Nucleus accumbens (tissue), 56 donors: ENCODE measurements at regions not wholly inside any gene's neighbourhood (a gene's known extent, or its start where the extent isn't known, plus 50 kb on each side); places are given as distances from the start of the nearest gene placed in this dataset.
"Not testable (repeated sequence)": the region's sequence is repeated elsewhere in the genome, so short reads cannot be mapped to it uniquely, and the experiment has no call there.

Experiments
- DNase-seq, 56 donors: peaks; one replicate each; lab custom pipeline; 2025; lab: John Stamatoyannopoulos, UW

DNA sequence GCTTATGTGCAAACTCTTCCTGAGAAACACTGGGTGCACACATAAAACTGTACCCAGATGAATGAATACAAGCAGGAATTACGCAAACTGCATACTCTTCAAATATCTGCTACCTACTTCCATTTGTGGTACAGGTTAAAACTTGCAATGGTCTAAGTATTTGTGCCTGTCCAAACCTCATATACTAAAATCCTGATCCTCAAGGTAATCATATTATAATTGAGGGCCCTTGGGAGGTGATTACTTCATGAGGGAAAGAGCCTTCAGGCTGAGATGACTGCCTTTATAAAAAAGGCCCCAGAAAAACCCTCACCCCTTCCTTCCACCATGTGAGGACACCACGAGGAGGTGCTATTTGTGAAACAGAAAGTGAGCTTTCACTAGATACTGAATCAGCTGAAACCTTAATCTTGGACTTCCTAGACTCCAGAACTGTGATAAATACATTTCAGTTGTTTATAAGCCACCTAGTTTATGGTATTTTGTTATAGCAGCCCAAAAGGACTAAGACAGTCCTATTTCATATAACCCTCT lies 1977.2 kb downstream of the PCDH7 start:
- DNase-seq: no peak

DNA sequence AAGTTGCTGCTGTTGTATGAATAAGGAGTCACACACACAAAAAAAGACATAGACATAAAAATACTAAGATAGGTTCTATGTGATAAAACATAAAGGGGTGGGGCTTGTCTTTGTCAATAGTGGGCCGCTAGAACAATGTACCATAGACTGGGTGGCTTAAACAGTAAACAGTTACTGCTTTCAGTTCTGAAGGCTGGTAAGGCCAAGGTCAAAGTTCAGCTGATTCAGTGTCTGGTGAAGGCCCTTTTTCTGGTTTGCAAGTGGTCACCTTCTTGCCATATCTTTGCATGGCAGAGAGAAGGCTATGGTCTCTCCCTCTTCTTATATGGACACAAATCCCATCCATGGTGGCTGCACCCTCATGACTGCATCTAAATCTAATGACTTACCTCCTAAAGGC lies 1980.7 kb downstream of the PCDH7 start:
- no peak for DNase-seq

DNA sequence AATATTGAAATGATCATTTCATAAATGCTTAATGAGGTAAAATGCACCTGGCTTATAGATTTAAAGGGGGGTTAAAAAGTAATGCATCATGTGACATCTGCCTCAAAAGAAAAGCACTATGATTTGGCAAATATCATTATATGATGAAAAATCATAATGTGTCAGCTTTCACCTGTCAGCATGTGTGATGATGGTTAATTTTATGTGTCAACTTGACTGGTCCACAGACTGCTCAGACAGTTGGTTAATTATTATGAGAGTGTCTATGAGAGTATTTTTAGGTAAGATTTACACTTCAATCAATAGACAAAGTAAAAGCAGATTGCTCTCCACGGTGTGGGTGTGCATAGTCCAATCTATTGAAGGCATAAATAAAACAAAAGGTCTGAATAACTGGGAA lies 1986.7 kb downstream of the PCDH7 start:
- DNase-seq: no peak

DNA sequence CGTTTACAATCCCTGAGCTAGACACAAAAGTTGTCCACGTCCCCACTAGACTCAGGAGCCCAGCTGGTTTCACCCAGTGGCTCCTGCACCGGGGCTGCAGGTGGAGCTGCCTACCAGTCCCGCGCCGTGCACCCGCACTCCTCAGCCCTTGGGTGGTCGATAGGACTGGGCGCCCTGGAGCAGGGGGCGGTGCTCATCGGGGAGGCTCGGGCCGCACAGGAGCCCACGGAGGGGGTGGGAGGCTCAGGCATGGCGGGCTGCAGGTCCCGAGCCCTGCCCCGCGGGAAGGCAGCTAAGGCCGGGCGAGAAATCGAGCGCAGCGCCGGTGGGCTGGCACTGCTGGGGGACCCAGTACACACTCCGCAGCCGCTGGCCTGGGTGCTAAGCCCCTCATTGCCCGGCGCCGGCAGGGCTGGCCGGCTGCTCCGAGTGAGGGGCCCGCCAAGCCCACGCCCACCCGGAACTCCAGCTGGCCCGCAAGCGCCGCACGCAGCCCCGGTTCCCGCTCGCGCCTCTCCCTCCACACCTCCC lies 1996.0 kb downstream of the PCDH7 start:
- not testable (repeated sequence) for DNase-seq

DNA sequence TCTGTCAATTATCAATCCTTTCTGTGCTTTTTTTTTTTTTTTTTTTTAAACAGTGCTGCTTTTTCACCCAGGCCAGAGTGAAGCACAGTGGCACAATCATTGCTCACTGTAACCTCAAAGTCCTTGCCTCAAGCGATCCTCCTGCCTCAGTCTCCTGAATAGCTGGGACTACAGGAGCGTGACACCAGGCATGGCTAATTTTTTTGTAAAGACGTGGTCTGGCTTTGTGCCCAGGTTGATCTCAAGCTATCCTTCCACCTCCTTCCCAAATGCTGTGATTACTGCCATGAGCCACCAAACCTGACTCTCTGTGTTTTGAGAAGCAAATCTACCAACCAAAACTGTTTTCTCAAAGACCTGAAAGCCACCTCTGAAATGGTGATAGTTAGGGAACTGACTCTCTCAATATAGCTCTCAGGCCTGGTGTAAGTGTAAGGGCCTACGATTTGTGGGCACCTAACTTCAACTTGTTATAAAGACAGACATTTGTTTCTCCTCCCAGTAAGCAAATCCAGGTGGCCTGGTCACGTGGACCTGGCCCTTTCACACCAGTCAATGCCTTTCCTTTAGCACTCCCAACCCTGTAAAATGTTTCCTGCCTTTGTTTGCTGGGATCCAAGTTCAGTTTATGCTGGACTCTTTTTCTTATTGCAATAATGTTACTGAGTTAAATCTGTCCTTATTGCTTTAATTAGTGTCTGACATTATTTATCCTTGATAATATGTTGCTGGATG lies 2015.9 kb downstream of the PCDH7 start:
- DNase-seq: no peak

DNA sequence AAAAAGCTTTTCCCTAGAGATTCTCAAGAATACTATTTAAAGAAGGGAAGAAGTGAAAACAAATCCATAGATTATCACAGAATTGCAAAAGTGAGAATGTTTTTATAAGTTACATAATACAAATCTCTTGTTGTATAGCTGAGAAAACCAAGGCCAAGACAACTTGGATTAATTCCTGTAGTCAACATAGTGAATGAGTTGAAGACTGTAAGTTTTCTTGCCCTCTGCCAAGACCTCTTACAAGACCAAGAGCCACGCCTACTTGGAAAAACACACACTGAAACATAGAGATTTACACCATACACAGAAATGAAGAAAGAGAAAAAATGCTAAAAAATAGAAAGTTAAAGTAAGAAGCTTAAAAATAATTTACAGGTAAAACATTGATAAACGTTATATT lies 2024.0 kb downstream of the PCDH7 start:
- DNase-seq: no peak

DNA sequence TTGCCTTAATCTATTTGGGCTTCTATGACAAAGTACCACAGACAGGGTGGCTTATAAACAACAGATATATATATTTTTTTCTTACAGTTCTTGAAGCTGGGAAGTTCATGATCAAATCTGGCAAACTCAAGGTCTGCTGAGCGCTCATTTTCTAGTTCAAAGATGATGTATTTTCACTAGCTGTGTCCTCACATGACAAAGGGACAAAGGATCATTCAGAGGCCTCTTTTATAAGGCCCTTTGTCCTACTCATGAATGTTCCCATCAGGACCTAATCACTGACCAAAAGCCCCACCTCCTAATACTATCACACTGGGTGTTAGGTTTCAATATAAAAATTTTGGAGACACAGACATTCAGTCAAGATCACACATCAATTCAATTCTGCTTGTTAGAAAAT lies 2025.2 kb downstream of the PCDH7 start:
- peak in 1 of 56 donors; percentile 1 for DNase-seq

DNA sequence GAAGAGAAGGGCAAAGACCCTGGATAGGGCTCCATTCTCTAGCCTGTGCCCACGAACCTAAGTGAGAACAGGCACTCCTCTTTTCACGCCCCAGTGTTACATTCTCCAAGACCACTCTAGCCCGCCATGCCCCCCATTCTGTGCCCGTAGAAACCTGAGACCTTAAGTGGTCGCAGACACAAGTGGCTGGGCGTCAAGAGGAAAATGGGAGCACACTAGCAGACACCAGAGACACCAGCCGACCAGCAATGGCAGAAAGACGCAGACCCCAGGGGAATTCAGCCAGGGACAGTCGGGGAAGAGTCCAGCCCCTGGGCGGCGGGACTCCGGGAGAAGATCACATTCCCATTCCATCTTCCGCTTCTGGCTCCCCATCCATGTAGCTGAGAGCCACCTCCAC lies 2027.9 kb downstream of the PCDH7 start:
- DNase-seq: no peak

DNA sequence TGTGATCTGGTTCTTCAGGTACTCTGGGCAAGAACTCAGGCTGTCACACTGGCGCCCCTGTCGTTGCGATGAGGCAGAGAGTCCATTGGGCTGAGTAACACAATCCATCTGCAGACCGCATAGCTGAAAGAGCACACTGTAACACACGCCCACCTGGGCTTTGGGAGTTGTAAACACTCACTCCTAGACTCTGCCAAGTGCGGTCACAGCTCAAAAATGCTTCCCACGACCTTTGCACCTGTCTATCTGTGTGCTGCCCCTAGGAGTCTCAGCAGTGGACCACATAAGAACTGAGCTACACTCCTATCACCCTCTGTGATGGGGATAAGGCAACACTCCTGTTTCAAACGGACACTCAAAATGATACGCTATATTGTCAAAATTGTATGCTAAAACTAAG lies 2028.3 kb downstream of the PCDH7 start:
- DNase-seq: no peak

DNA sequence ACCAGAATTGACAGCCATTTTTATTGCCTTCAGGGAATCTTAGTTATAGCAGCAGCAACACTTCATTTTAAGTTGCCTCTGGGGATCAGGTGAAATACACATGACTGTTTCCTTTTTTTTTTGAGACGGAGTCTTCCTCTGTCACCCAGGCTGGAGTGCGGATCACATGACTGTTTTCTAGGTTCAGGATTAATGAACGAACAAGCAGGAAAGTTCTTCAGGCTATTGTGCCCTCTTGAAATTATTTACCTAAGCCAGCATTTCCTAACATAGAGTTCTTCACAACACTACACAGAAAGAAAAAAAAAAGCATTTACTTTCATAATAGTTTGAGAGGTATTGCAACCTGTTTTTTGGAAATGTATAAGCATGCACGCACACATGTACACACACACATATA lies 2032.8 kb downstream of the PCDH7 start:
- no peak for DNase-seq

DNA sequence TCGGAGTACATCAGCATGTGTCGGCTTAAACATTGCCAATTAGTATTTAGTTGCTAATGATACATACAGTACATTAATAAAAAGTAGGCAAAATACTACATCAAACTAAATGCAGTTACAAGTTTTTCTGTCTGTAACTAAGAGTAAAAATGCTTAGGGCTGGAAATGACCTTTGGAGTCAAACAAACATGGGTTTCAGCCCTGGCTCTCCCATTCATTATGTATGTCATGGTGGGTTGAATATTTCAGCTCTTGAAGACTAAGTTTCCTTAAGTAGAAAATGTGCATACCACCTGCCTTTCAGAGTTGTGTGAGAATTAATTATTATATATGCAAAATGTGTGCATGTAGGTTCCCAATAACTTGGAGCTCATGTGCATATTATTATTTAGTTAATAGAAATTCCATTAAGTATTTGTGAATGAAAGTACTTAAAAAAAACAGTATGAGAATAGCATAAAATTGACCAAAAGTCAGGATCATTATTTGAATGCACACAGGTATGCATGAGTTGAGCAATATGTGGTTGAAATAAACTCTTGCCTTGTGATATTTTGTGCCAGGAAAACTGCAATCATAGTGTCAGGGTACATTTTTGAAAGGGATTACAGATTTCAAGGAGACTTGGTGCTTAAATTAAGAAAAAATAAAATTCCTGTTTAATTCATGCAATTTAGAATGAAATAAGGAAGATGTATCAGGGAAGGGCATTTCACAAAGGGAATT lies 2048.7 kb downstream of the PCDH7 start:
- no peak for DNase-seq

DNA sequence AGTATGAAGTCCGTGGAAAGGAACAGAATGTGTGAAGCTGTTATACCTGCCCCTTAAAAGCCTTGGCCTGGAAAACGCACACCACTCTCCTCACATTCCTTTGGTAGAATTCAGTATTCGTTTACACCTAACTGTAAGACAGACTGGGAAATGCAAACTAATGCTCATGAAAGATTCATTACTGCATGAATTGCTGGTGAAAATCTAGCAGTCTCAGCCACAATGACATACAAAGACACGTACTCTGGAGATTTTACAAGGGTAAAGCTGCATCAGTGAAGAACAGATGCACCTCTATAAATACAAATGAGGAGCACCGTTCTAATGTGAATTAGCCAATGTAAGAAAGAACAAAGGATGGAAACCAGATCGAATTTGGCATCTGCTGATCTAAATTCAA lies 2051.3 kb downstream of the PCDH7 start:
- DNase-seq: no peak

DNA sequence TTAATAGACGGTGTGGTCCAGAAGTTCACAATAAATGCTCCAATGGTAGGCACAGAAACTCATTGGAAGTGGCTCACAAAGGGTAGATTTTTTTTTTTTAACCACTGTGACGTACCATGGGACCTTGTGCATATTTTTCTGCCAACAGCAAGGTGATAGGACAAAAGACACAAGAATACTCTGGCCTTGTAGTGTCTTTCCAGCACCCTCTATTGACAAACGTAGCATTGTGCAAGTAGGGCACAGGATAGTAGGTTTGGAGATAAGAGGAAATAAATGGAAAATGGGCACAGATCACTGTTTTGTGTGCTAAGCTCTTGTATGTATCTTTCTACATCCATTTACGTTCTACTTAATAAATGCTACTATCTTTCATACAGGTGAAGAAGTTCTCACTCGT lies 2054.9 kb downstream of the PCDH7 start:
- no peak for DNase-seq

DNA sequence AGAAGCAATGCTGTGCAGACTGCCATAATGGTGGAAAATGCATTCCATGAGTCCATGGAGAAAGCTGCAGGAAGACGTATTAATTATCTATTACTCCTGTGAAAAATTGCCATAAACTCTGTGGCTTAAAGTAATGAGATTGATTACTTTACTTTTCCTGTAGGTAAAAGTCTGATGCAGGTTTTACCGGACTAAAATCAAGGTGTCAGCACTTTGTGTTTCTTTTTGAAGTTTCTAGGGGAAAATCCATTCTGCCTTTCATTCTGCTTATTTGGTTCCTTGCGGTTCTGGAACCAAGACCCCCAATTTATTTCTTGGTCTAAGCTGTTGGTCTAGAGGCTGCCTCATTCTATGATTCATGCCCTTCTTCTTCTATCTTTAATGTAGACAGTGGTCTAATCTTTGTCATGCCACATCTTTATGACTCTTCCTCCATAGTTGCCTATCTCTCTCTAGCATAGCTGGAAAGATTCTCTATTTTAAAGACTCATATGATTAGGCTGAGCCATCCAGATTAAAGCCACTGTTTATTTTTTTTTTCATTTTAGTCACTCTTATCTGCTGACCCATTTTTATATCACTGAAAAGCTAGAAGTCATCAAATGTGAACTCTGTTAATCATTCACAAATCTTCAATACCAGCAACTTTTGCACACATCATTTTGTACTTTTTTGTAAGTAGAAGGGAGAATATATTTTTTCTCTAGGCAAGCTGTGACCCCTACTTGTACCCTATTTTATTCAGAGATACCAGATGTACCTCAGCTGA lies 2056.4 kb downstream of the PCDH7 start:
- DNase-seq: no peak

DNA sequence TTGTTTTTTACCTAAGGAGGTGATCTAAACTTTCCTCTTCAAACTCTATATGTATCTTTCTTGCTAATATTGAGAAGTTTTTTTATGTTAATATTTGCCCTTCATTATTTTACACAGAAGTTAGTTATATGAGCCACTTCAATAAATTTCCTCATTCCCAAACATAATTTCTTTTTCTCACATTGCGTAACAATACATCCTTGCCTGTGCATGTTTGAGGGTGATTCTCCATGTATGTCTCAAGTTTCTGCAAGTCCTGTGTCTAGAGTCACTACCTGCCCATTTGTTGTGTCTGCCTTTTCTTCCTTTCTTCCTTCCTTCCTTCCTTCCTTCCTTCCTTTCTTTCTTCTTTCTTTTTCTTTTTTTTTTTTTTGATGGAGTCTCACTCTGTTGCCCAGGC lies 2057.9 kb downstream of the PCDH7 start:
- DNase-seq: no peak

DNA sequence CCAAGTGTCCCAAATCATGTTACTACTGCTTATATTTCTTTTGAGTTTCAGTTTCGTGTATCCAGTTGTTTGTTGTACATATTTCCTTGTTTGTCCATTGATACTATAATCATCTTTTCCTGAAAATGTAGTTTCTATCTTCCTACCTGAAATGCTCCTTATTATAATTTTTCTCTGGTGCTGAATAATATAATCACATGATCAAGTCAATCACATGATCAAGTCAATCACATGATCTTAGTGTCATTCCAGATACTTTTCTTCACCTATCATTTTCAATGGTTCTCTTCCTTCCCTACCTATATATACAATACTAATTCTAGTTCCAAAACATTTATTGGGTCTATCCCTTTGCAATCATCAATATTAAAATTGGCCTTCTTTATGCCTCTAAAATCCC lies 2058.8 kb downstream of the PCDH7 start:
- DNase-seq: no peak

DNA sequence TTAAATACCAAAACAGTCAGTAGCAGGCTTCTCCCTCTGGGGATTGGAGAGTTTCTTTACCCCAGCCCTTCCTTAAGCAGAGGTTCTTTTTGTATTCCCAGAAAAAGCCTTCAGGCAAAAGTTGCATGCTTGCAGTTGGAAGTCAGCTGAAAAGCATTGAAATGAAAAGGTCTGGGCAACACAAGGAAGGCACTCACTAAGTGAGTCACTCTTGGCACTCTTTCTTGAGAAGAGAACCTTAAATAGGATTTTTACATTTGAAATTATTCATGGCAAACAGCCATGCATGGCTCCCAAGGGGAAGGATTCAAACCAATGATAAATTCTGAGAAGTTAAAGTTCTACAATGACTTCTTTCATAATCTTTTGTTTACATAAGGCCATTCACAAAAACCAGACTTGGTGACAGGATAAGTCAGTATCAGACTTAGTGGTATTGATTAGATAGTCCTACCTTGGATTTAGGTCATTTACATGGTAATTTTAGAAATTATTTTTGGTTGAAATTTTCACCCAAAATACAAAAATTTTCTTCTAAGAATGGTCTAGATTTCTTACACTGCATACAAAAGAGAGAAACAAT lies 2068.9 kb downstream of the PCDH7 start:
- DNase-seq: peak in 2 of 56 donors; percentile 7 to 16

DNA sequence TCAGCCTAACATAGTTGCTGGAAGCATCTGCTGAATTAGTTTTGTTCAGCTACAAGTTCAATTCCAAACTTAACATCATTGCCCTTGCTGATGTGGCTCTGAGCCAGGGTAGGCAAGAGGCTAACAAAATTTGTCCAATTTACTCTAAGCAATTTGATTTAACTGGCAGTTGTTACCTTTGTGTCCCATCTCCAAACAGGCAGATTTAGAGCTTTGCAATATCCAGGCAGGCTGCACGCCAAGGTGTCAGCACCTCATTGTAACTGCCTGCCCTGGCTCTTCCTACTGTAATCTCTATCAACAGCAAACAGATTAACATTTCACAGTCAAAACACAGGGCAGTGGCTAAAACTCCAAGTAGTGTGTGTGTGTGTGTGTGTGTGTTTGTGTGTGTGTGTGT lies 2070.6 kb downstream of the PCDH7 start:
- no peak for DNase-seq

DNA sequence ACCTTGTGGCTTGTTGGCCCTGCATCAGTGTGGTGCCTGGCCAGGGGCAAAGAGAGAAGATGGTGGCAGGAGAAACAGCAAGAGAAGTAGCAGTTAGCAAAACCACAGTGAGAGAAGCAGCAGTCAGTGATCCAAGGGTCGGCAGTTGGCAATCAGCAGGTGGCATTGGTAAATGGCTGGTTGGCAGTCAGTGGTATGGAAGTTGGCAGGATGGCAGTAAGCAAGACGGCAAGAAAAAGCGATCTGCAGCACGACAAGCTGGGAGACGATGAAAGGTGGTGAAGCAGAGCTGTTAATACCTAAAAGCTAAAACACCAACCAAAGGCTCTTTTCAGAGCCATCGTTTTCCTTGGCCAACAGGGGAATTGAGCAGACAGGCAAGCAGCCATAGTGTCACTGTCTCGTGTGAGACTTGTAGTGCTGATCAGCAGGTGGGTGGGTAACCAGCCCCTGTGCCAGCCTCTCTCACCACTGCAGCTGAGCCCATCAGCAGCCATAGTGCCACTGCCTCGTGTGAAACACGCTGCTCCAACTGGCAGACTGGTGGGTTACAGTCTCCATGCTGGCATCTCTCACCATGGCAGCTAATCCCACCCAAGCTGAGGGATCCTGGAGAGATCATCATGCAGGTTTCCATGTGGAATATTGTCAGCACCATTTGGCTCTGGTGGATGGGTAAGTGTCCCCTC lies 2078.4 kb downstream of the PCDH7 start:
- no peak for DNase-seq

DNA sequence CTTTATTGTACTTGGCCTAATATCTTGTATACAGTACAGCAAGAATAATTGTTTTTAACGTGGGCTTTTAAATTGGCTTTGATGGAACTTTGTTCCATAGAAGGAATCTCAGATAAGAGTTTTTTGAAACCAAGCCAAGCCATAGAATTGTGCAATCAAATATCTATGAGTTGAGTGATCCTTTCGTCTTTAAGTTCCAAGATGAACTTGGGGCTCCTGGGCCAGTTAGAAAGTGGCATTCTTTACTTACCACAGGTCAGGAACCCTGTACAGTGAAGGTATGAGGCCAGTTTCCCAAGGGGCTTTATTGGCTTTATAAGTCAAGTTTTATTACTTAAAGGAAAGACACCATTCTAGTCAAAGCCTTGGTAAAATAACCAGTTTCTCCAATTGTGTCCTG lies 2104.2 kb downstream of the PCDH7 start:
- DNase-seq: no peak
